ENCODE measurements at regions not wholly inside any gene's neighbourhood (a gene's known extent, or its start where the extent isn't known, plus 50 kb on each side); places are given as distances from the start of the nearest gene placed in this dataset.

DNA sequence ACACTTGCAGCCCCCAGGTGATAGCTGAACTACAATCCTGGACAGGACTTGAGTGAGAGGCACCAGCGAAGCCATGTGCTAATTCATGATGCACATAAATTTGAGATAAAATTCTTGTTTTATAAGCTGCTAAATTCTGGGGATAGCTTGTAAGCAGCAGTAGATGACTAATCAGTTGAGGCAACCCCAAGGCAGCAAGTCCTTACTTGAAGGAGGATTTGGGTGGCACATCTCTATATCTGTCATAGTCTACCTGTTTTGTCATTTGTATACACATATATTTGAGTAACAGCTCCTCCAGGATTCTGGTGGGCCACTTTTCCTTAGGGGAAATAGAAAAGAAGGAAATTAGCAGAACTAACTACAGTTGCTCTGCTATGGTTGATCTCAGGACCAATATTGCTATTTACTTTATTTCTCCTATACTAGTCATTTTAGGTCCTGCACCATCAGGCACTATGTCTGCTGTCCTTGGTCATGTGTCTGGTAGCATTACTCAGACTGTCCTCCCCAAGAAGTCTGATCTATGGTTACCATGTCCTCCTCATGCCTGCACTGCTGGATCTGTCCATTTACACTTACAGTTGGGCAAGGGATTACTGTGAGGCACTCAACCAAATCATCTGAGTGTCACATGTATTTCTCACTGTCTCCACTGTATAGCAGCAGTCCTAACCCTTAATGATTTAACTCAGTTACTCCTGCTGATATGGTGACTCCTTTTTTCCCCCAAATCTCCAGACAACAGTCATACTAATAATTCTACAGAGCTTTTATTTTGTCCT lies 436.0 kb upstream of the CWC22 start:
- no peak for DNase-seq

DNA sequence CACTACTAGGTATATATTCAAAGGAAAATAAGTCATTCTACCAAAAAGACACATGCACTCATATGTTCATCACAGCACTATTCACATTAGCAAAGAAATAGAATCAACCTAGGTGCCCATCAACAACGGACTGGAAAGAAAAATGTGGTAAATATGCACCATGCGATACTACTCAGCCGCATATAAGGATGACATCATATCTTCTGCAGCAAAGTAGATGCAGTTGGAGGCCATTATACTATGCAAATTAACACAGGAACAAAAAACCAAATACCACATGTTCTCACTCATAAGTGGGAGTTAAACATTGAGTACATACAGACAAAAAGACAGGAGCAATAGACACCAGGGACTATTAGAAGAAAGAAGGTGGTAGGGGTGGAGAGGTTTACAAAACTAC lies 412.1 kb upstream of the CWC22 start:
- DNase-seq, result no peak

DNA sequence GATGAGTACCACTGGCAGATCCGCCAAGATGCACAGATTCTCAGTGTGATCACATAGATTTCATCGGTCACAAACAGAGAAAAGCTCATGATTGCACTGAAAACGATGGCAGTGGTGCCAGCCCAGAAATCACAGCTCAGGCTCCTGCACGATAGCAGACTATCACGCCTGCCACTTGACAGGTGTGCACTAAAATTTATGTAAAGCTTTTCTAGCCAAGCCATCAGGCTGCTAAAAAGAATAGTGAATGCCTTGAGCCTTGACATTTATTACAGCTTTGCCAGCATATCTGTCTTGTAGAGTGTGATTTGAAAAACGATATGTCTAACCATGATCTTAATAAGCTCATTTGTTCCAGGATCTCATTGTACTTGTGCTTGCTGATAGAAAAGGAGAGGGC lies 409.5 kb upstream of the CWC22 start:
- no peak for DNase-seq

DNA sequence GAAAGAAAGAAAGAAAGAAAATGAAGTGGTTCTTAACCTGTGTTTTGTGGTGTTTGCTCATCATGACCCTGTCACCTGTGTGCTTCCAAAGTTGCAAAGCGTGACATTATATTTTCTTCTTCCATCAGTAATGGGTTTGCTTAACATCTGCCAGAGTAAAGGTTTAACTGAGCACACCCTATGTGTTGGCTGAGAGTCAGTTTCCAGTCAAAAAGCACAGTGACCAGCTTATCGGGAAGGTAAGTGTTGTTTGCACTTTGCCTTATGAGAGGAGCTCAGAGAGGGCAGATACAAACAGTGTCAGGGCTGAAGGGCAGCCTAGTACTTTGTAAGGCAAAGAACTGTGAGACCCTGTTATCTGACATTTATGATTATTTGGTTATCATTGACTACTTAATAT lies 406.2 kb upstream of the CWC22 start:
- no peak for DNase-seq

DNA sequence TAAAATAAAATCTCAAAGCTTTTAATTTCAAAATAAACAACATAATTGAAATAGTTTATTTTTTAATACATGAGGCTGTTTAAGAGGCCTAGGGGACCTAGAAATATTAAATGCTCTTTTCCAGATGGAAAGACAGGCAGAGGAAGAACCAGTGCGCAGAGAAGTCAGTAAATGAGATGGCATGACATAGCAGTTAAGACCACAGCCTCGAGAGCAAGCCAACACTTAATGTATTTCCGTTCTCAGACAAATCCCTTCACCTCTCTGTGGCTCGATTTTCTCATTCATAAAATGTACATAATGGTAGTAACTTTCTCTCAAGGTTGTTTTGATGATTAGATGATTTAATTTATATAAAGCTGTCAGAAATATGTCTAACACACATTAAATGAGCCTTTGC lies 405.1 kb upstream of the CWC22 start:
- DNase-seq, result no peak

DNA sequence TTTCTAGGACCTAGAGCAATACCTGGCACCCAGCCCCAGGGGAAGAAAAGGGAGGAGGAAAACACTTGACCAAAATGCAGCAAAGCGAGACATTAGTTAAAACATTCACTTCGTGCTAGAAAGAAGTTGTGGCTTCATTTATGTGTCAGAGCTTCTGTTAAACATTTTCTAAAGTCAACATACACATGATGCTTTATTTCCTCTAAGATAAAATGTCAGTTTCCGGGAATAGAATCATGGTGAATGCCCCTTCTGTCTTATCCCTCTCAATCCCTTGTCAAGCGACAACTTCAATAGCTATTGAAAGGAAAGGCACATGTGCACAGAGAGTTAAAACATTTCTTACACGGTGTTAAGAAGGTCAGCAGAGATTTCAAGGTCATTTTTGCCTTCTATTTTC lies 404.6 kb upstream of the CWC22 start:
- DNase-seq, result no peak

DNA sequence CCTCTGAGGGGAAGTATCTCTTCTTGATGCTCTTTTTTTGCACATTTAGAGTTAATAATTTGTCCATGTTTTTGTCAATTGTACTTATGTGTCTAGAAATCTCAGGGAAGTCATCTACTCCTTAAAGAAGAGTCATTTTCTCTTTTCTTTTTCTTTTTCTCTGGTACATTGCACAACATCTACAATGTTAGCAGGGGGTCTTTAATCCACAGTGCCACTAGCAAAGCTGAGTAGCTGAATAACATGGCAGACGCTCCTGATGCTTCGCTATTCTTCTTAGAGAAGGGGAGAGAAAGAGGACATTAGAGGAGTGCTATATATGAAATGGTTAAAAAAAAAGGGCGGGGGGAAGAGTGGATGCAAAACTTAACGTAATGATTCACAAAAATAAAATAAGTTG lies 399.6 kb upstream of the CWC22 start:
- no peak for DNase-seq

DNA sequence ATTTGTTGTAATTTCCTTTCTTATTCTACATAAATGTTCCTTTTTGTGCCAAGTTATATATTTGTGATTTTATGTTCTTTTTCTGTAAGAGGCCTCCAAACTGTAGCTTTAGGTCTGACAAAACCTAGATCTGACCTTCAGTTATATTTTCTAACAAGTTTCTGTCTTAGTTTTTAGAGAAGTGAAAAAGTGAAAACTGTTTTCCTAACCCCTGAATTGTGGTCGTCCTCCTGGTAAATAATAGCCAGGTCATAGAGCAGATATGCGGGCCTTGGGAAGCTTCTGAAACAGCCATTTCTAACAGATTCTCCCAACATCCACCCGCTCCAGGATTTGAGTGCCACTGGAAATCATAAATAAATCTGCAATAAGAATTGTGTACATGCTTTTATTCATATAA lies 398.4 kb upstream of the CWC22 start:
- no peak for DNase-seq

DNA sequence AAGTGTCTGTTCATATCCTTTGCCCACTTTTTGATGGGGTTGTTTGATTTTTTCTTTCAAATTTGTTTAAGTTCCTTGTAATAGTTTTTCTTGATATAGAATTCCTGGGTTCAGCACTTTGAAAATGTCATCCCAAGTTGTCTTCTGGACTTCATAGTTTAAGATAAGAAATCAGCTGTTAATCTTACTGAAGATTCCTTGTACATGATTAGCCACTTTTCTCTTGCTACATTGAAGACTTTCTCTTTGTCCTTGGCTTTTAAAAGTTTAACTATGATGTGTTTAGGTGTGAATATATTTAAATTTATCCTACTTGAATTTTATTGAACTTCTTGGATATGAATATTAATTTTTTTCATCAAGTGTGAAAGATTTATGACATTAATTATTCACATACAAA lies 387.2 kb upstream of the CWC22 start:
- no peak for DNase-seq

DNA sequence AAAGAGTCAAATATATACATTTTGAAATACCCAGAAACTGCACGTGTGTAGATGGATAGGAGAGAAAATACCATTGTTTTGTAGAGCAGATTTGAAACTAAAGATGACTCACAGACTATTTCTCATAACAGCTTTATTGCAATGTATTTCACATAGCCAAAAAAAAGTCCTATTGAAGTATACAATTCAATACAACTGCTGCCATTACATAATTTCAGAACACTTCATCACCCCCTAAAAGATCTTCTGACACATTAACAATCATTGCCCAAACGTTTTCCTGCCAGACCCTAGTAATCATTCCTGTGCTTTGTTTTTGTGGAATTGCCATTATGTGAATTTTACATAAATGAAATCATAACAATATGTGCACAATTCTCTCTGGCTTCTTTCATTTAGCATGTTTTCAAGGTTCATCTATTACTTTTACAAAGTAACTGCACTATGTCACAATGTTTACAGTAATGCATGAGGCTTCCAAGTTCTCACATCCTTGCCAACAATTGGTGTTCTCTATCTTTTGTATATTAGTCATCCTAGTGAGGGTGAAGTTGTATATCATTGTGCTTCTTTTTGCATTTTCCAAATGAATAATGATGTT lies 378.6 kb upstream of the CWC22 start:
- no peak for DNase-seq

DNA sequence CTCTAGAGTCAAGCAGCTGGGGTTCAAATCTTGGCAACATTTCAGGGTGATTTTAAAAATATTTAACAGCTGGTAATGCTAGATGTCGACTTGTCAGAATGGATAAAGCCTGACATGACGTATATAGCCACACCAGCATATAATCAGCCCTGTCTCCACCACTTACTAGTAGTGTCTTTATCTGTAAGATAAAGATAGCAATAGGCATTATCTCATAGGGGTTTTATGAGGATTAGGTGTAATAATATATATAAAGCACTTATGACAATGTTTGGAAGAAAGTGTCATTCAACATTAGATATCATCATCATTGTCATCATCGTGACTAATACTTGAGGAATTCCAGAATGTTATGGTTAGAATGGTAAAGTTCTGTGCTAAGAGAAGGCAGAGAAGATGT lies 369.0 kb upstream of the CWC22 start:
- no peak for DNase-seq

DNA sequence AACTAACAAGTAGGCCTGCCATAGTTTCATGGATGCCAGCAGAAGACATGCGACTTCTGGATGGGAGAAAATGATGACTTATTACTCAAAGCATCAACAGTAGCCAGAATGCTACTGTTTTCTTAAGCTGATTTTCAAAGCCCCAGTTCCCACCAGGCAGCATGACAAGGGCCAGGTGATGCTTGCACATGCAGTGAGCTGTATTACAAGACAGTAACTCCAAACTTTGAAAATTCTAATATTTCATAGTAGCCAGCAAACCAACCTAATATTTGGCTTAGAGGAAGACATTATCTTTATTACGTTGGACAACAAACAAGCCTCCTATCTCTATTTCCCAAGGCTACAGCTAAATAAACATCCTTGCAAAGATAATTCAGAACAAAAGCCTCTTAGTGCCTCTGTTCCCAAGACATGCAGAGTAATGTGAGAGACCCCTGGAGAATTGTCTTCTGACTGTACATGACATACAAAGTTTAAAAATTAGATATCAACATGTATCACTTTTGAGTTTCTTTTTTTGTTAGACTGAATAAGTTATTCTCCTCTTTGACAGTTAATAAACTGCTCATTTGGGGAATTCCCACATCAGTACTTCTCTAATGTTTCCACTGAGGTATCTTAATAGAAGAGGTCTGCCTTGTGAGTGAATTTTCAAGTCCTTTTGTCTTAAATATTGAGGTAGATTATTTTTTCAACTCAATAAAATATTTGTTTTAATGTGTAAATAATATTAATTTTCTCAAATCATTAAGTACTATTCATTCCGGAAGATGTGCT lies 367.6 kb upstream of the CWC22 start:
- DNase-seq, result no peak

DNA sequence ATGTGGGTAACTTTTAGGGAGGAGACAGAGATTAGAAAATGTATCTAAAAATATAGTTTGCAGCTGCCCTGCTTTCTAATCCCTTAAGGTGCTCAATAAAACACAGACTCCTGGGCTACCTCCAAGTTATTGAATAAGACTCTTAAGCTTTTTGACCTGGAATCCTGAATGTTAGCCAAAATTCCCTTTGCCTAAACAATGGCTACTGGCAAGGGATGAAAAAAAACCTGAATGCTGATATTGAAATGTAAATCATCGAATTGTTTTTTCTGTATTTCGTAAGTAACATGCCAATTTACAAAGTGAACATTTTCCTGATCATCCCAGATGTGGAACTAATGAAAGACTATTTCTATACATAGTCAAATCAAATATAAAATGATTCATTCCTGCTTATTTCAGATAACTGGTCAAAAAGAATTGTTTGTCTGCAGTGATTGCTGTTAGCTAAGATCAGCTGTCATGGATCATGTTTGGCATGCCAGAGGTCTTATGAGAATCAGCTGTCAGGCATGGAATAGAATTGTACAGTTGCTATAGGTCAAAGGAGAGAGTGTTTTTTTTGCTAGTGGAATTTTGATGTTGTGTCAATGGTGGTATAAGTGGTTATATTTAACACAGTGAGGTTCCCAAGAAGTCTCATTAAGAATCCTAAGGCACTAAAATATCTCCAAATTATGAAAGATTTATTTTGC lies 363.6 kb upstream of the CWC22 start:
- no peak for DNase-seq

DNA sequence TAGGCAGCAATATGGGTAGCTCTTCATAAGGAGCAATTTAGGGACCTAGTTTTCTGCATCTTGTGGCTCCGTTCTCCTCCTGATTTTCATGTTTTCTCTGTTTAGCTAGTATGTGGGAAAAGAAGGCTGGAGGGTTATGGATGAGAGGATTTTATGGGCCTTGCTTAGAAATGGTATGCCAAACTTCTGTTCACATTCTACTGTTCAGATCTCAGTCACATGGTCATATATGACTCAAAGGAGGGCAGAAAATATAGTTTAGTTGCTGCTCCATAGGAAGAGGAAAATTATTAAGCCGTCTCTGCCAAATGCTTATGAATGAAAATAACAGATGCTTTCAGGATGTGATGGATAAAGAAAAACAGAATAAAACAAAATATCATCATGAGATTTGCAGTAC lies 361.8 kb upstream of the CWC22 start:
- DNase-seq, result no peak

DNA sequence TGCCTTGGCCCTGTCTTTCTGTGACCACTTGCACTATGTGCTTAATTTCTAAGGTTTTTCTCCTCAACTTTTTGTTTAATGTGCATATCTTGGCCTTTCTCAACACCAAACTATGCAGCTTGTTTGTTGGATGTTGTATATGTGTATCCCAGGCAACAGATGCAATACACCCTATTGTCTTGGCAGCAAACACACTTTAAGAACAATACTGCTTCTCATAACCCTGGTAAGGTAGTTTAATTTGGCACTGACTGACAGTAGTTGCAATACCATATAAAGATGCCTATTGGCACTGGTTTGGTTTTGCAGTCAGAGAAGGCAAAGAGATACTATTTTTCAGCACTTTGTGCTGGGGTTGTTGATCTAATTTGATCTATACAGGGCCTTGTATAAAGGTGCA lies 360.7 kb upstream of the CWC22 start:
- no peak for DNase-seq

DNA sequence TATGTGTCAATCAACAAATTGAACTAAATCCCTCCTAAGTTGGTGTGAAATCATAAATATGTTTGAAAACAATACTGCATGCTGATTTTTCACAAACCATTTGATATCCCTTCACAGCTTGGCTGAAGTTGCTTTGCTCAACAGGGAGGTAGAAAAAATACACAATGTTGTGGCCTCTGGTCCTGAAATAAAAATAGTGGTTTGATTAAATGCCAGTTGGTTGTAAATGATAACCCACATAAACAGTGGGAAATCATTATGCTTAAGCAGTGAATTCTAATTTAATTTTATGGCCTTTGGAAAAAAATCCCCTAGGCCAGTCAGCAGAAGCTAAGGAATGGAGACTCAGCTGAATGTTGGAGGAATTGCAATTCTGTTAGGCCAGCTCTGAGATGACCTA lies 359.4 kb upstream of the CWC22 start:
- DNase-seq, result no peak

DNA sequence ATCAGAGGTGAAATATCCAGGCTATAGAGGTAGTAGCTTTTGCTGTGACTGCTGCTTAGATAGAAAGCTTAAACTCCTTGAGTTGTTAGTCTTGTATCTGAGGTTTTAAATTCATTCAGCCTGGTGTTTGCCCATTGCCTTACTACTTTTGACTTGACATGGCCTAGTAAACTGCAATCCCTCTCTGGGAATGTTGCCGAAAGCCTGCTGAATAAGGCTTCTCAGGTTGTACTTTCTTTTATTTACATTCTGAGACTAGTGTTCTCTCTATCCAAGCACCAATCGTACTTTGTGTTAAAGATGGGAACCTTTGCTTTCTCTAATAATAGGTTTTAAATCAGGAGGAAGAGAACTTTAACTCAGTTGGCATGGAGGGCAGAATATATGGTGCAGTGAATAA lies 357.6 kb upstream of the CWC22 start:
- DNase-seq, result no peak

DNA sequence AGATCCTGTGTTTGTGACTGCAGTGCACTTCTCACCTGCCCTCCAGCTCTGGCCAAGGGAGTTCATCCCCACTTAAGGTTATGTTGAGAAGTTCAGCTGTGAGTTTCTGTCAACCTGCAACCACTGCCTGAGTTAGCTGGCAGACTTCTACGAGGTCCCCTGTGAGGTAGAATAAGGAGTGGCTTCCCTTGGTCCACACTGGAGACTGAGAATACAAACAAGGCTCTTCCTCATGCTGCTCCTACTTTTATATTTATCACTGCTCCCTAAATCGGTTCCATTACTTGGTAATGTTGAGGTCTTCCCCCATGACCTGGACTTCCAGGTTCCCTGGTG lies 353.2 kb upstream of the CWC22 start:
- DNase-seq, result no peak

DNA sequence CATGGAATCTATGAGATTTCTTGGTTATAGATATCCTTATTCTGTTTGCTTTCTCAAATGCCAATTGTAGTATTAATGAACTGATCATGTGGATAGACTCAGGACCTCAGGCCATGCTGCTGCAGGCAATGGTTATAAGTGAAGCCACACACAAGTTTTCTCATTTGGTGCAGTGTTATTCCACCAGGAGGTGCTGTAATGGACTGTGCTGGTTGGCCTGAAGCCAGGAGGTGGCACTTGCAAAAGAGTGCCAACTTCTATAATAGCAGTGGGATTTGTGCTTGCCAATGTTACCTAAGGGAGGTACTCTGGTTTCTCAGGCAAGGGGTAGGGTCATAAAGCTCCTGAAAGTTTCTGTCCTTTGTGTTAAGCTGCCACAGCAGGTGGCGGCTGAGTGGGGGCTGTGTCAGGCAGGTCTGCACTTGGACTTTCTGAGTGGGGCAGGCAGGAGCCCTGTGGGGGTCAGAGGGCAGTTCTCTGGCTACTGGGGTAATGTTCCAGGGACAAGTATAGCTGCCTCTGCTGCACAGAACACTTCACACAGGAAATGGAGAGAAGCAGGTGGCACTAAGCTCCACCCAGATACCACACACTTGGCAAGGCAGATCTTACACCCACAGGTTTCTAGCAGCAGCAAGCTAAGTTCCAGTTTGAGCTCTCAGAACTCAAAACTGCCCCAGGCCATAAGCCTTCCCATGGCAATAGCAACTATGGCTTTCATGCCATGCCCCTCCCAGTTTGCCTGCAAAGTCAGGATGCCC lies 352.6 kb upstream of the CWC22 start:
- no peak for DNase-seq

DNA sequence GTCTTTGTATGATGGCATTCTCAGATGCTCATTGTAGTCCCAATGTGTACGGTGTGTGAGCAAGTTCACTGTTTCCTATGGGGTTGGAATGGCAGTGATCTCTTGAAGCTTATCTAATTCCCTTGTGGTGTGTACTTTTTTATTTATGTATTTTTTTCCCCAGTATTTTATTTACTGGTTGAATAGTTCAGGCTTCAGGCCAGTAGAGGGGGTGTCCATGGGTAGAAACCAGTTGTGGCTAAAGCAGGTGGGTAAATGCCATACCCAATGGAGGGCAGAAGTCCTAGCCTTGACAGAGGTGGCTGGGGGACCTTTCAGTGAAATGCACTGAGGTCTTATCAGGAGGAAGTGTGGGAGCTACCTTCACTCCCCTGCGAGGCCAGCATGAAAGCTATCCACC lies 351.4 kb upstream of the CWC22 start:
- DNase-seq, result no peak

DNA sequence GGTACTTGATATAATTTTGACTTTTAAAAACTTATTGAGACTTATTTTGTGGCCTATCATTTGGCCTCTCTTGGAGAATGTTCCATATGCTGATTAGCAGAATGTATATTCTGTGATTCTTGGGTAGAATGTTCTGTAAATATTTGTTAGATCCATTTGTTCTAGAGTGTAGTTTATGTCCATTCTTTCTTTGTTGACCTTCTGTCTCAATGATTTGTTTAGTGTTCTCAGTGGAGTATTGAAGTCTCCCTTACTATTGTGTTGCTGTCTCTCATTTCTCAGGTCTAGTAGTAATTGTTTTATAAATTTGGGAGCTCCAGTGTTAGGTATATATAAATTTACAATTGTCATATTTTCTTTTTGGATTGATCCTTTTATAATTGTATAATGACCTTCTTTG lies 349.6 kb upstream of the CWC22 start:
- DNase-seq, result no peak

DNA sequence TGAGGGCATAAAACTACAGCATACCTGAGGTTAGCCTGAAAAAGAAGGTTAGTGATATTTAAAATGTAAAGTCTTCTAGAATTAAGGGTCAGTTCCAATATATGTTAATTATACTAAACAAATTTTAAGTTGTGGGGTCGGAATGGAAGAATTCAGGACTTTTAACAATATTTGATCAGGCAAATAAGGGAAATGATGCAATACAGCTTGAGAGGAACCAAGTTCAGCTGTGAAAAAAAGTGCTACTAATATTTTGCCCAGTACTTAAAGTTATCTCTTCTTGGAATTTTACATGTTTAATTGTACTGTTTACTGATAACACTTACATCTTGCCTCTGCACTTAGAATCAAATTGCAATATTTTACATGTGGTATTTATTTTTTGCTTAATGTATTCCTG lies 345.5 kb upstream of the CWC22 start:
- DNase-seq, result no peak

DNA sequence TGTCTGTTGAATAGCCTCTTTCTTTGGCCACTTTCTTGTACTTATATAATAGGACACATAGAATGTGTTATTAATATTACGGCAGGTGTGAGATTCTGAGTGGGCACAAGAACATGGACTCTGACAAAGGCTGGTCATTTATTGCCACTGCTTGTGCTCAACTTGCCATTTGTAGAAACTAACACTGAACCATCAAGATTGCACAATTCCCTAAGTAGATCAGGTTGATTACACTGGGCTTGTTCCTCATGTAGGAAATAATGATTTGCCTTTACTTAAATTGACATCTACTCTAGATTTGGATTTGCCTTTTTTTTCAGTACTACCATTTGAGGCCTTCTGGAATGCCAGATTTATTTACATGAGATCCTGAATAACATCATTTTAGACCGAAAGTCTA lies 342.7 kb upstream of the CWC22 start:
- no peak for DNase-seq

Data from activated naive CD4-positive, alpha-beta T cell treated with Interleukin-2 at 50 U/mL for 16 hours (primary cell).